AG08396 (cell line): ENCODE measurements at regions not wholly inside any gene's neighbourhood (a gene's known extent, or its start where the extent isn't known, plus 50 kb on each side); places are given as distances from the start of the nearest gene placed in this dataset.

Experiments used
- DNase-seq: peaks from one replicate; pipeline ENCODE4 v3.0.0; 2012; ENCODE audit warnings: low spot score, mixed read lengths

GRCh38 chr17:34140006-34140405 lies 115.1 kb upstream of the CCL2 start:
- DNase-seq, result no peak

- no peak for DNase-seq
Observed at GRCh38 chr17:34141590-34141989, 113.5 kb upstream of the CCL2 start.

GRCh38 chr17:34143430-34143829 lies 111.7 kb upstream of the CCL2 start:
- no peak for DNase-seq

- peak; percentile 12 for DNase-seq
Observed at GRCh38 chr17:34146440-34147043, 108.5 kb upstream of the CCL2 start.

GRCh38 chr17:34151102-34151501 lies 104.0 kb upstream of the CCL2 start:
- DNase-seq, result no peak

- no peak for DNase-seq
Observed at GRCh38 chr17:34153991-34154390, 101.1 kb upstream of the CCL2 start.

GRCh38 chr17:34154961-34155730 lies 99.9 kb upstream of the CCL2 start:
- no peak for DNase-seq

- no peak for DNase-seq
Observed at GRCh38 chr17:34155947-34156346, 99.1 kb upstream of the CCL2 start.

- DNase-seq, result no peak
Observed at GRCh38 chr17:34156401-34156740, 98.7 kb upstream of the CCL2 start.

- DNase-seq, result no peak
Observed at GRCh38 chr17:34156741-34157589, 98.1 kb upstream of the CCL2 start.

GRCh38 chr17:34161690-34162089 lies 93.4 kb upstream of the CCL2 start:
- DNase-seq, result no peak

GRCh38 chr17:34163123-34163522 lies 92.0 kb upstream of the CCL2 start:
- DNase-seq, result no peak

- peak; percentile 63 for DNase-seq
Observed at GRCh38 chr17:34163646-34164045, 91.4 kb upstream of the CCL2 start.

GRCh38 chr17:34164837-34165236 lies 90.2 kb upstream of the CCL2 start:
- DNase-seq, result no peak

- DNase-seq, result no peak
Observed at GRCh38 chr17:34166352-34166751, 88.7 kb upstream of the CCL2 start.

- no peak for DNase-seq
Observed at GRCh38 chr17:34167354-34167753, 87.7 kb upstream of the CCL2 start.

GRCh38 chr17:34168989-34169388 lies 86.1 kb upstream of the CCL2 start:
- no peak for DNase-seq

- no peak for DNase-seq
Observed at GRCh38 chr17:34169496-34169895, 85.6 kb upstream of the CCL2 start.

- peak; percentile 62 for DNase-seq
Observed at GRCh38 chr17:34171245-34171818, 83.8 kb upstream of the CCL2 start.

- DNase-seq, result no peak
Observed at GRCh38 chr17:34172390-34172918, 82.6 kb upstream of the CCL2 start.

- peak; percentile 36 for DNase-seq
Observed at GRCh38 chr17:34173241-34173640, 81.8 kb upstream of the CCL2 start.

- DNase-seq, result no peak
Observed at GRCh38 chr17:34174496-34174895, 80.6 kb upstream of the CCL2 start.
